ENCODE measurements at regions not wholly inside any gene's neighbourhood (a gene's known extent, or its start where the extent isn't known, plus 50 kb on each side); places are given as distances from the start of the nearest gene placed in this dataset.

DNA sequence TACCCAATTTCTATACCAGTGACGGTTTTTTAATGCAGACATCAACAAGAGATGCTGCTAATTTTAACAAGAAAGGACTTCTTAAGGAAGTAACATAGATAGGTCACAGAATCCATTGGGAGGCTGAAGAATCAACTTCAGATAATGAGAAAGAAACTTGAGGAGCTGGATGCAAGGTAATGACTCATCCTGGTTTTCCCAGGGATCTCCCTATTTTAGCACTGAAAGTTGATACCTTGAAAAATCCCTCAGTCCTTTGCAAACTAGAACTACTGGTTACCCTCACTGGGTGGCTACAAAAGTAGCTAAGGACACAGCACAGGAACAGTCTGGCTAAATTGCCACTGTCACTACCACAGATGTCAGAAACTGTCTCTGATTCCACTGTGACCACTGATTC lies 561.9 kb downstream of the FLRT2 start:
- Histone ChIP-seq H3K27me3 (ENCODE audit: insufficient read depth) (no peaks in the 10 kb centered on the region), H2AFZ (no peak overlapping the region), H3K4me3 (no peak overlapping the region), H3K27ac (ENCODE audit: low read depth) (no peak overlapping the region), H3F3A (replicated peaks; ENCODE audit: low read depth) (no peaks in the 10 kb centered on the region), H3K79me2 (replicated peaks; ENCODE audit: insufficient read depth) (no peaks in the 10 kb centered on the region), H3K4me2 (no peak overlapping the region), H3K9me2 (ENCODE audit: insufficient read depth) (peaks cover 8% of the 10 kb centered on the region; the same call in 1 of the 2 replicates), H3K36me3 (ENCODE audit: insufficient read depth) (no peaks in the 10 kb centered on the region), H4K20me1 (replicated peaks; ENCODE audit: insufficient read depth) (no peaks in the 10 kb centered on the region), H3K4me1 (ENCODE audit: insufficient read depth) (peaks cover 4% of the 10 kb centered on the region; the same call in 1 of the 2 replicates)
- no peak for TF ChIP-seq EZH2 (IDR thresholded peaks at IDR 0.05; ENCODE audit: low read depth, unreplicated experiment)
- no peak for TF ChIP-seq NANOG (IDR thresholded peaks at IDR 0.05; ENCODE audit: borderline replicate concordance)
- TF ChIP-seq, protein P1, sequence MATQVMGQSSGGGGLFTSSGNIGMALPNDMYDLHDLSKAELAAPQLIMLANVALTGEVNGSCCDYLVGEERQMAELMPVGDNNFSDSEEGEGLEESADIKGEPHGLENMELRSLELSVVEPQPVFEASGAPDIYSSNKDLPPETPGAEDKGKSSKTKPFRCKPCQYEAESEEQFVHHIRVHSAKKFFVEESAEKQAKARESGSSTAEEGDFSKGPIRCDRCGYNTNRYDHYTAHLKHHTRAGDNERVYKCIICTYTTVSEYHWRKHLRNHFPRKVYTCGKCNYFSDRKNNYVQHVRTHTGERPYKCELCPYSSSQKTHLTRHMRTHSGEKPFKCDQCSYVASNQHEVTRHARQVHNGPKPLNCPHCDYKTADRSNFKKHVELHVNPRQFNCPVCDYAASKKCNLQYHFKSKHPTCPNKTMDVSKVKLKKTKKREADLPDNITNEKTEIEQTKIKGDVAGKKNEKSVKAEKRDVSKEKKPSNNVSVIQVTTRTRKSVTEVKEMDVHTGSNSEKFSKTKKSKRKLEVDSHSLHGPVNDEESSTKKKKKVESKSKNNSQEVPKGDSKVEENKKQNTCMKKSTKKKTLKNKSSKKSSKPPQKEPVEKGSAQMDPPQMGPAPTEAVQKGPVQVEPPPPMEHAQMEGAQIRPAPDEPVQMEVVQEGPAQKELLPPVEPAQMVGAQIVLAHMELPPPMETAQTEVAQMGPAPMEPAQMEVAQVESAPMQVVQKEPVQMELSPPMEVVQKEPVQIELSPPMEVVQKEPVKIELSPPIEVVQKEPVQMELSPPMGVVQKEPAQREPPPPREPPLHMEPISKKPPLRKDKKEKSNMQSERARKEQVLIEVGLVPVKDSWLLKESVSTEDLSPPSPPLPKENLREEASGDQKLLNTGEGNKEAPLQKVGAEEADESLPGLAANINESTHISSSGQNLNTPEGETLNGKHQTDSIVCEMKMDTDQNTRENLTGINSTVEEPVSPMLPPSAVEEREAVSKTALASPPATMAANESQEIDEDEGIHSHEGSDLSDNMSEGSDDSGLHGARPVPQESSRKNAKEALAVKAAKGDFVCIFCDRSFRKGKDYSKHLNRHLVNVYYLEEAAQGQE (IDR thresholded peaks at IDR 0.05; ENCODE audit: unreplicated experiment): no peak
- no peak for TF ChIP-seq ZNF114 (CRISPR knock-in tag; IDR thresholded peaks at IDR 0.05)
- TF ChIP-seq, protein P2, sequence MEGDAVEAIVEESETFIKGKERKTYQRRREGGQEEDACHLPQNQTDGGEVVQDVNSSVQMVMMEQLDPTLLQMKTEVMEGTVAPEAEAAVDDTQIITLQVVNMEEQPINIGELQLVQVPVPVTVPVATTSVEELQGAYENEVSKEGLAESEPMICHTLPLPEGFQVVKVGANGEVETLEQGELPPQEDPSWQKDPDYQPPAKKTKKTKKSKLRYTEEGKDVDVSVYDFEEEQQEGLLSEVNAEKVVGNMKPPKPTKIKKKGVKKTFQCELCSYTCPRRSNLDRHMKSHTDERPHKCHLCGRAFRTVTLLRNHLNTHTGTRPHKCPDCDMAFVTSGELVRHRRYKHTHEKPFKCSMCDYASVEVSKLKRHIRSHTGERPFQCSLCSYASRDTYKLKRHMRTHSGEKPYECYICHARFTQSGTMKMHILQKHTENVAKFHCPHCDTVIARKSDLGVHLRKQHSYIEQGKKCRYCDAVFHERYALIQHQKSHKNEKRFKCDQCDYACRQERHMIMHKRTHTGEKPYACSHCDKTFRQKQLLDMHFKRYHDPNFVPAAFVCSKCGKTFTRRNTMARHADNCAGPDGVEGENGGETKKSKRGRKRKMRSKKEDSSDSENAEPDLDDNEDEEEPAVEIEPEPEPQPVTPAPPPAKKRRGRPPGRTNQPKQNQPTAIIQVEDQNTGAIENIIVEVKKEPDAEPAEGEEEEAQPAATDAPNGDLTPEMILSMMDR (conservative IDR thresholded peaks at IDR 0.05; ENCODE audit: low read depth in 2 of 2): no peak
- no peak for TF ChIP-seq STAT1 (IDR thresholded peaks at IDR 0.05; ENCODE audit: unreplicated experiment)
- TF ChIP-seq, protein P3, sequence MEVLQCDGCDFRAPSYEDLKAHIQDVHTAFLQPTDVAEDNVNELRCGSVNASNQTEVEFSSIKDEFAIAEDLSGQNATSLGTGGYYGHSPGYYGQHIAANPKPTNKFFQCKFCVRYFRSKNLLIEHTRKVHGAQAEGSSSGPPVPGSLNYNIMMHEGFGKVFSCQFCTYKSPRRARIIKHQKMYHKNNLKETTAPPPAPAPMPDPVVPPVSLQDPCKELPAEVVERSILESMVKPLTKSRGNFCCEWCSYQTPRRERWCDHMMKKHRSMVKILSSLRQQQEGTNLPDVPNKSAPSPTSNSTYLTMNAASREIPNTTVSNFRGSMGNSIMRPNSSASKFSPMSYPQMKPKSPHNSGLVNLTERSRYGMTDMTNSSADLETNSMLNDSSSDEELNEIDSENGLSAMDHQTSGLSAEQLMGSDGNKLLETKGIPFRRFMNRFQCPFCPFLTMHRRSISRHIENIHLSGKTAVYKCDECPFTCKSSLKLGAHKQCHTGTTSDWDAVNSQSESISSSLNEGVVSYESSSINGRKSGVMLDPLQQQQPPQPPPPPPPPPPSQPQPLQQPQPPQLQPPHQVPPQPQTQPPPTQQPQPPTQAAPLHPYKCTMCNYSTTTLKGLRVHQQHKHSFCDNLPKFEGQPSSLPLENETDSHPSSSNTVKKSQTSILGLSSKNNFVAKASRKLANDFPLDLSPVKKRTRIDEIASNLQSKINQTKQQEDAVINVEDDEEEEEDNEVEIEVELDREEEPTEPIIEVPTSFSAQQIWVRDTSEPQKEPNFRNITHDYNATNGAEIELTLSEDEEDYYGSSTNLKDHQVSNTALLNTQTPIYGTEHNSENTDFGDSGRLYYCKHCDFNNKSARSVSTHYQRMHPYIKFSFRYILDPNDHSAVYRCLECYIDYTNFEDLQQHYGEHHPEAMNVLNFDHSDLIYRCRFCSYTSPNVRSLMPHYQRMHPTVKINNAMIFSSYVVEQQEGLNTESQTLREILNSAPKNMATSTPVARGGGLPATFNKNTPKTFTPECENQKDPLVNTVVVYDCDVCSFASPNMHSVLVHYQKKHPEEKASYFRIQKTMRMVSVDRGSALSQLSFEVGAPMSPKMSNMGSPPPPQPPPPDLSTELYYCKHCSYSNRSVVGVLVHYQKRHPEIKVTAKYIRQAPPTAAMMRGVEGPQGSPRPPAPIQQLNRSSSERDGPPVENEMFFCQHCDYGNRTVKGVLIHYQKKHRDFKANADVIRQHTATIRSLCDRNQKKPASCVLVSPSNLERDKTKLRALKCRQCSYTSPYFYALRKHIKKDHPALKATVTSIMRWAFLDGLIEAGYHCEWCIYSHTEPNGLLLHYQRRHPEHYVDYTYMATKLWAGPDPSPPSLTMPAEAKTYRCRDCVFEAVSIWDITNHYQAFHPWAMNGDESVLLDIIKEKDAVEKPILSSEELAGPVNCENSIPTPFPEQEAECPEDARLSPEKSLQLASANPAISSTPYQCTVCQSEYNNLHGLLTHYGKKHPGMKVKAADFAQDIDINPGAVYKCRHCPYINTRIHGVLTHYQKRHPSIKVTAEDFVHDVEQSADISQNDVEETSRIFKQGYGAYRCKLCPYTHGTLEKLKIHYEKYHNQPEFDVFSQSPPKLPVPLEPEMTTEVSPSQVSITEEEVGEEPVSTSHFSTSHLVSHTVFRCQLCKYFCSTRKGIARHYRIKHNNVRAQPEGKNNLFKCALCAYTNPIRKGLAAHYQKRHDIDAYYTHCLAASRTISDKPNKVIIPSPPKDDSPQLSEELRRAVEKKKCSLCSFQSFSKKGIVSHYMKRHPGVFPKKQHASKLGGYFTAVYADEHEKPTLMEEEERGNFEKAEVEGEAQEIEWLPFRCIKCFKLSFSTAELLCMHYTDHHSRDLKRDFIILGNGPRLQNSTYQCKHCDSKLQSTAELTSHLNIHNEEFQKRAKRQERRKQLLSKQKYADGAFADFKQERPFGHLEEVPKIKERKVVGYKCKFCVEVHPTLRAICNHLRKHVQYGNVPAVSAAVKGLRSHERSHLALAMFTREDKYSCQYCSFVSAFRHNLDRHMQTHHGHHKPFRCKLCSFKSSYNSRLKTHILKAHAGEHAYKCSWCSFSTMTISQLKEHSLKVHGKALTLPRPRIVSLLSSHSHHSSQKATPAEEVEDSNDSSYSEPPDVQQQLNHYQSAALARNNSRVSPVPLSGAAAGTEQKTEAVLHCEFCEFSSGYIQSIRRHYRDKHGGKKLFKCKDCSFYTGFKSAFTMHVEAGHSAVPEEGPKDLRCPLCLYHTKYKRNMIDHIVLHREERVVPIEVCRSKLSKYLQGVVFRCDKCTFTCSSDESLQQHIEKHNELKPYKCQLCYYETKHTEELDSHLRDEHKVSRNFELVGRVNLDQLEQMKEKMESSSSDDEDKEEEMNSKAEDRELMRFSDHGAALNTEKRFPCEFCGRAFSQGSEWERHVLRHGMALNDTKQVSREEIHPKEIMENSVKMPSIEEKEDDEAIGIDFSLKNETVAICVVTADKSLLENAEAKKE (CRISPR knock-in tag; IDR thresholded peaks at IDR 0.05): no peak
- TF ChIP-seq ZNF331 (CRISPR knock-in tag; IDR thresholded peaks at IDR 0.05; ENCODE audit: low read depth): no peak
- no peak for TF ChIP-seq CREB1 (CRISPR knock-in tag; IDR thresholded peaks at IDR 0.05; ENCODE audit: low read depth)
- TF ChIP-seq, protein P4, sequence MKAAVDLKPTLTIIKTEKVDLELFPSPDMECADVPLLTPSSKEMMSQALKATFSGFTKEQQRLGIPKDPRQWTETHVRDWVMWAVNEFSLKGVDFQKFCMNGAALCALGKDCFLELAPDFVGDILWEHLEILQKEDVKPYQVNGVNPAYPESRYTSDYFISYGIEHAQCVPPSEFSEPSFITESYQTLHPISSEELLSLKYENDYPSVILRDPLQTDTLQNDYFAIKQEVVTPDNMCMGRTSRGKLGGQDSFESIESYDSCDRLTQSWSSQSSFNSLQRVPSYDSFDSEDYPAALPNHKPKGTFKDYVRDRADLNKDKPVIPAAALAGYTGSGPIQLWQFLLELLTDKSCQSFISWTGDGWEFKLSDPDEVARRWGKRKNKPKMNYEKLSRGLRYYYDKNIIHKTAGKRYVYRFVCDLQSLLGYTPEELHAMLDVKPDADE (IDR thresholded peaks at IDR 0.05): no peak
- no peak for TF ChIP-seq EZH2phosphoT487 (IDR thresholded peaks at IDR 0.05; ENCODE audit: unreplicated experiment)
- TF ChIP-seq JUNB (IDR thresholded peaks at IDR 0.05; ENCODE audit: unreplicated experiment): no peak
- TF ChIP-seq POLR2AphosphoS5 (IDR thresholded peaks at IDR 0.05; ENCODE audit: low read depth): no peak
- H3K4me3 Mint-ChIP-seq: no peak overlapping the region
- H3K27ac Mint-ChIP-seq: no peak overlapping the region
- DNase-seq (ENCODE audit: low spot score): peak; percentile 5
- ATAC-seq: no peak
- H3K4me1 Mint-ChIP-seq: peaks cover 17% of the 10 kb centered on the region
- no peaks in the 10 kb centered on the region for H3K27me3 Mint-ChIP-seq (ENCODE audit: insufficient read depth, low read depth, poor library complexity)
- no peaks in the 10 kb centered on the region for H3K36me3 Mint-ChIP-seq (ENCODE audit: low read depth)
- peaks cover 8% of the 10 kb centered on the region for H3K9me3 Mint-ChIP-seq

Measured in GM23338 (cell line).